Nephron progenitor cell (in vitro differentiated cells): ENCODE measurements at regions not wholly inside any gene's neighbourhood (a gene's known extent, or its start where the extent isn't known, plus 50 kb on each side); places are given as distances from the start of the nearest gene placed in this dataset.

Experiments used
- DNase-seq: peaks from one replicate; pipeline ENCODE4 v3.0.0; 2021
- H3K27ac Mint-ChIP-seq: 2 replicates; pipeline ENCODE4 v1.8.0; 2021; ENCODE audit warnings: mild to moderate bottlenecking, moderate library complexity, mixed read lengths
- H3K27me3 Mint-ChIP-seq: 2 replicates; pipeline ENCODE4 v1.8.0; 2021; ENCODE audit warnings: mild to moderate bottlenecking, low read depth, mixed read lengths; ENCODE audit not compliant: poor library complexity
- H3K36me3 Mint-ChIP-seq: 2 replicates; pipeline ENCODE4 v1.8.0; 2021; ENCODE audit warnings: low read depth, mixed read lengths
- H3K4me1 Mint-ChIP-seq: 2 replicates; pipeline ENCODE4 v1.8.0; 2021; ENCODE audit warnings: mixed read lengths
- H3K4me3 Mint-ChIP-seq: 2 replicates; pipeline ENCODE4 v1.8.0; 2021; ENCODE audit warnings: mild to moderate bottlenecking, moderate library complexity, mixed read lengths
- H3K9me3 Mint-ChIP-seq: 2 replicates; pipeline ENCODE4 v1.8.0; 2021; ENCODE audit warnings: mild to moderate bottlenecking, moderate library complexity, mixed read lengths
- TF ChIP-seq, protein P1 (sequence below): fragments of 200-600 bp; sonication (generic); IDR thresholded peaks from 2 replicates; pipeline ENCODE4 v1.5.0; 2021; ENCODE audit warnings: antibody characterized with exemption

GRCh38 chr5:96584712-96585111 is 77.5 kb upstream of the CAST start:
- no peak overlapping the region for H3K4me3 Mint-ChIP-seq
- no peak overlapping the region for H3K27ac Mint-ChIP-seq
- TF ChIP-seq, protein P1, sequence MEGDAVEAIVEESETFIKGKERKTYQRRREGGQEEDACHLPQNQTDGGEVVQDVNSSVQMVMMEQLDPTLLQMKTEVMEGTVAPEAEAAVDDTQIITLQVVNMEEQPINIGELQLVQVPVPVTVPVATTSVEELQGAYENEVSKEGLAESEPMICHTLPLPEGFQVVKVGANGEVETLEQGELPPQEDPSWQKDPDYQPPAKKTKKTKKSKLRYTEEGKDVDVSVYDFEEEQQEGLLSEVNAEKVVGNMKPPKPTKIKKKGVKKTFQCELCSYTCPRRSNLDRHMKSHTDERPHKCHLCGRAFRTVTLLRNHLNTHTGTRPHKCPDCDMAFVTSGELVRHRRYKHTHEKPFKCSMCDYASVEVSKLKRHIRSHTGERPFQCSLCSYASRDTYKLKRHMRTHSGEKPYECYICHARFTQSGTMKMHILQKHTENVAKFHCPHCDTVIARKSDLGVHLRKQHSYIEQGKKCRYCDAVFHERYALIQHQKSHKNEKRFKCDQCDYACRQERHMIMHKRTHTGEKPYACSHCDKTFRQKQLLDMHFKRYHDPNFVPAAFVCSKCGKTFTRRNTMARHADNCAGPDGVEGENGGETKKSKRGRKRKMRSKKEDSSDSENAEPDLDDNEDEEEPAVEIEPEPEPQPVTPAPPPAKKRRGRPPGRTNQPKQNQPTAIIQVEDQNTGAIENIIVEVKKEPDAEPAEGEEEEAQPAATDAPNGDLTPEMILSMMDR, result no peak
- peaks cover 7% of the 10 kb centered on the region for H3K27me3 Mint-ChIP-seq
- no peaks in the 10 kb centered on the region for H3K9me3 Mint-ChIP-seq
- no peak for DNase-seq
- no peaks in the 10 kb centered on the region for H3K36me3 Mint-ChIP-seq
- H3K4me1 Mint-ChIP-seq, result peaks cover 9% of the 10 kb centered on the region

- TF ChIP-seq, protein P1, result no peak
- Mint-ChIP-seq H3K4me1 (peaks cover 27% of the 10 kb centered on the region), H3K27me3 (peaks cover 18% of the 10 kb centered on the region), H3K27ac (no peak overlapping the region), H3K36me3 (no peaks in the 10 kb centered on the region), H3K9me3 (no peaks in the 10 kb centered on the region), H3K4me3 (no peak overlapping the region)
- DNase-seq, result no peak
Measured at GRCh38 chr5:96588539-96588938, 73.6 kb upstream of the CAST start.

- Mint-ChIP-seq H3K36me3 (no peaks in the 10 kb centered on the region), H3K27me3 (peaks cover 18% of the 10 kb centered on the region), H3K4me3 (no peak overlapping the region), H3K4me1 (peaks cover 27% of the 10 kb centered on the region), H3K9me3 (no peaks in the 10 kb centered on the region), H3K27ac (no peak overlapping the region)
- no peak for DNase-seq
- TF ChIP-seq, protein P1, result no peak
Measured at GRCh38 chr5:96590796-96591195, 71.4 kb upstream of the CAST start.

DNA sequence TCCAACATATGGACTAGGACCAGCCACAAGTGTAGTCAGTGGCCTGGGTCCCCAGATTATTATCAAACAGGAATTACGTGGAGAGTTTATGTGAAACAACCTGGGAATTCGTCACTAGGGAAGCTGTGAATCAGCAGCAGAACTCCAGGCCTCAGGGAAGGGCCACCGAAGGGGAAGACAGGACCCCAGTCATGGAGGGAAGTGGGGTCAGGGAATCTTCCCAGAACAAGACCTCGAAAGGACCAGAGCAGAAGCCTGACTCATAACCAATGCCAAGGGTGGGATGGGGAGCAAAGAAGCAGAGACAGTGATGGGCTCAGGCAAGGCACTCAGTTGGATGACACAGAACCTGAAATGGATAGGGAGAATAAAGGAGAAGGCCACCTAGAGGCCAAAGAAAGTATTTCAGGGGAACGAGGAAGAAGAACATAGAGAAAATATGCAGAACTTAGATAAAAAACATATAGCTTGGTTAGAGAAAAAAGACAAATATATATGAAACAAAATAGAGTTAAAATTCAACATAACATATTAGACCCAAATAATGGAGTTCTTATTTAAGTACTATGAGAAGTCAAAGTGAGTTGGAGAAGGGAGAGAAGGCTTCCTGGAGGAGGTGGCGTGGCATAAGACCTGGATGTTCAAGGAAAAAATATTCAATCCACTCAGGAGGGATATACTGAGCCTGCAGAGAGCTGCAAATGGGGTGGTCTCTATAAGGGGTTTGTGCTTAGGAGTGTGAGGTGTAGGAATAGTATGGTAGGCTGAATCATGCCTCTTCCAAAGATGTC is 66.7 kb upstream of the CAST start:
- Mint-ChIP-seq H3K4me3 (no peak overlapping the region), H3K27ac (no peak overlapping the region), H3K27me3 (peaks cover 15% of the 10 kb centered on the region), H3K9me3 (peaks cover 4% of the 10 kb centered on the region), H3K36me3 (no peaks in the 10 kb centered on the region), H3K4me1 (peaks cover 15% of the 10 kb centered on the region)
- DNase-seq, result no peak
- TF ChIP-seq, protein P1, result peak; percentile 25

DNA sequence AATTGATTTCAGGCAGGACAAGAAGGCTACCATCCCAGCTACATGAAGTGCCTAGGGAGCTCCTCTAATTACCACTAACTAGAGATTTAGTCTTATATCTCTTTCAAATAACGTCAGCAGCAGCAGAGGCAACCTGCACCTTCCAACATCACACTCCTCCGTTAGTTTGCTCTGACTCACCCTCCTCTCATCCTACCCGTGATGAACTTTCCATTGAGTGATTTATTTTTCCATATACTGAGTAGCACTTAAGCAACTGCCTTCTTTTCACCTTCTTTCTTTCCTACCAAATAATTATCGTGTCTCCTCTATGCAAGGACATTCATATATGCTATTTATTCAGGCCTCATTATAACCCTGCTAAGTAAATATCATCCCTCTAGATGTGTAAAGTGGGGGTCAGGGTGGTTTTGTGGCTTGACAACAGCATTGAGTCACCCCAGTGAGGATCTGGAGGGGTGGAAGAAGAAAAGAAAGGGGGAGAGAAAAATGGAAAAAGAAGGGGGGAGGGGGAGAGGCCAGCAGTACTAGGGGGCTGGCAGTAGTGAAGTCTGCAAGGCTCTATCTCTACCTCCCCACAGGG is 64.6 kb upstream of the CAST start:
- TF ChIP-seq, protein P1, result no peak
- no peaks in the 10 kb centered on the region for H3K36me3 Mint-ChIP-seq
- peaks cover 4% of the 10 kb centered on the region for H3K9me3 Mint-ChIP-seq
- peaks cover 12% of the 10 kb centered on the region for H3K27me3 Mint-ChIP-seq
- no peak overlapping the region for H3K4me3 Mint-ChIP-seq
- H3K27ac Mint-ChIP-seq, result no peak overlapping the region
- peaks cover 10% of the 10 kb centered on the region for H3K4me1 Mint-ChIP-seq
- no peak for DNase-seq

GRCh38 chr5:96601200-96601599 is 61.0 kb upstream of the CAST start:
- H3K27me3 Mint-ChIP-seq, result peaks cover 12% of the 10 kb centered on the region
- no peak for DNase-seq
- H3K4me1 Mint-ChIP-seq, result peaks cover 10% of the 10 kb centered on the region
- peaks cover under 1% of the 10 kb centered on the region for H3K9me3 Mint-ChIP-seq
- no peak overlapping the region for H3K4me3 Mint-ChIP-seq
- no peak overlapping the region for H3K27ac Mint-ChIP-seq
- TF ChIP-seq, protein P1, result no peak
- no peaks in the 10 kb centered on the region for H3K36me3 Mint-ChIP-seq
